ENCODE measurements at regions not wholly inside any gene's neighbourhood (a gene's known extent, or its start where the extent isn't known, plus 50 kb on each side); places are given as distances from the start of the nearest gene placed in this dataset.

DNA sequence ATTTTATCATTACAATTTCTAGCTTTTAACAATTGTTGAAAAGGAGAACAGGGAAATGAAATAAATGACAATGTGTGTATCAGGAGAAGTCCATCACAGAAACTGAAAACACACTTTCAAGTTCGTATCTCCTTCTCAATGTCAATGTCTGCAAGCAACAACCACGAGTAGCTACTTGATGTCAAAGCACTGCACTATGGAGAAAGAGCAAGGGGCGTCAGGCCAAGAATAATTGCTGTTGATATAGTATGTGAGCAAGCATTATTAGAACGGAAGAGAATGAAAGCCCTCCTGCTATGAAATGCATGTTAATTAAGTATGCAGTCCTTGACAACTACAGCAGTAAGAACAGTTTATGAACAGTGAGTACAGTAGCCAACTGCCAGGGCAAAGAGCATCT is 1250.1 kb downstream of the ZPLD1 start:
- Histone ChIP-seq H3K27ac (no peak overlapping the region), H3K9me3 (no peaks in the 10 kb centered on the region), H3K27me3 (replicated peaks; ENCODE audit: insufficient read depth) (no peaks in the 10 kb centered on the region), H3K4me3 (no peak overlapping the region), H3K4me1 (ENCODE audit: control insufficient read depth in 1 of 2, low read depth in 2 of 2) (no peaks in the 10 kb centered on the region), H3K36me3 (no peaks in the 10 kb centered on the region)
- TF ChIP-seq, protein P1, sequence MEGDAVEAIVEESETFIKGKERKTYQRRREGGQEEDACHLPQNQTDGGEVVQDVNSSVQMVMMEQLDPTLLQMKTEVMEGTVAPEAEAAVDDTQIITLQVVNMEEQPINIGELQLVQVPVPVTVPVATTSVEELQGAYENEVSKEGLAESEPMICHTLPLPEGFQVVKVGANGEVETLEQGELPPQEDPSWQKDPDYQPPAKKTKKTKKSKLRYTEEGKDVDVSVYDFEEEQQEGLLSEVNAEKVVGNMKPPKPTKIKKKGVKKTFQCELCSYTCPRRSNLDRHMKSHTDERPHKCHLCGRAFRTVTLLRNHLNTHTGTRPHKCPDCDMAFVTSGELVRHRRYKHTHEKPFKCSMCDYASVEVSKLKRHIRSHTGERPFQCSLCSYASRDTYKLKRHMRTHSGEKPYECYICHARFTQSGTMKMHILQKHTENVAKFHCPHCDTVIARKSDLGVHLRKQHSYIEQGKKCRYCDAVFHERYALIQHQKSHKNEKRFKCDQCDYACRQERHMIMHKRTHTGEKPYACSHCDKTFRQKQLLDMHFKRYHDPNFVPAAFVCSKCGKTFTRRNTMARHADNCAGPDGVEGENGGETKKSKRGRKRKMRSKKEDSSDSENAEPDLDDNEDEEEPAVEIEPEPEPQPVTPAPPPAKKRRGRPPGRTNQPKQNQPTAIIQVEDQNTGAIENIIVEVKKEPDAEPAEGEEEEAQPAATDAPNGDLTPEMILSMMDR (IDR thresholded peaks at IDR 0.05): no peak
- no peak for ATAC-seq (ENCODE audit: insufficient number of reproducible peaks, low FRiP score, low read depth)
- DNase-seq (ENCODE audit: low spot score): no peak

DNA sequence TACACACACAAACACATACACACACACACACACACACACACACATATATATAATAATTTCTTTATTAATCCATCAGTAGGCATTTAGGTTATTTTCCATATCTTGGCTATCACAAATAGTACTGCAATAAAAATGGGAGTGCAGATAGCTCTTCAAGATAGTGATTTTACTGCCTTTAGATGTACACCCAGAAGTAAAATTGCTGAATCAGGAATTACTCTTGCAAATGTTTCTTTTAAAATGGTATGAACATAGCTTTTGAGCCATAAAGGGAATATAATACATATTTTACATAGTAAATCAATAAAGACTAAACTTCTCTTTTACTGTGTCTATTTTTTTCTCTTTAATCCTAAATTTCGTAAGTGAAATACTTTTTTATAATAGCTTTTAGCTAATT is 1251.1 kb downstream of the ZPLD1 start:
- no peak overlapping the region for H3K27ac ChIP-seq

DNA sequence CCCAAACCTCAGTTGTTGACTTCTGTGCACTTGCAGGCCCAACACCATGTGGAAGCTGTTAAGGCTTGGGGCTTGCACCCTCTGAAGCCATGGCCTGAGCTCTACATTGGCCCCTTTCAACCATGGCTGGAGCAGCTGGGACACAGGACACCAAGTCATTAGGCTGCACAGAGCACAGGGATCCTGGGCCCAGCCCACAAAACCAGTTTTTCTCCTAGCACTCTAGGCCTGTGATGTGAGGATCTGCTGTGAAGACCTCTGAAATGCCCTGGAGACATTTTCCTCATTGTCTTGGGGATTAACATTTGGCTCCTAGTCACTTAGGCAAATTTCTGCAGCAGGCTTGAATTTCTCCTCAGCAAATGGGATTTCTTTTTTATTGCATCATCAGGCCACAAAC is 1255.7 kb downstream of the ZPLD1 start:
- ATAC-seq (ENCODE audit: insufficient number of reproducible peaks, low FRiP score, low read depth) (no peak), DNase-seq (ENCODE audit: low spot score) (no peak)
- Histone ChIP-seq H3K4me3 (no peak overlapping the region), H3K27ac (no peak overlapping the region), H3K4me1 (ENCODE audit: control insufficient read depth in 1 of 2, low read depth in 2 of 2) (no peaks in the 10 kb centered on the region), H3K27me3 (replicated peaks; ENCODE audit: insufficient read depth) (no peaks in the 10 kb centered on the region), H3K36me3 (no peaks in the 10 kb centered on the region), H3K9me3 (no peaks in the 10 kb centered on the region)
- TF ChIP-seq, protein P1 (IDR thresholded peaks at IDR 0.05): no peak

More for the DNA sequence above, 1251.1 kb downstream of the ZPLD1 start:
- Histone ChIP-seq H3K27me3 (replicated peaks; ENCODE audit: insufficient read depth) (no peaks in the 10 kb centered on the region), H3K36me3 (no peaks in the 10 kb centered on the region), H3K4me1 (ENCODE audit: control insufficient read depth in 1 of 2, low read depth in 2 of 2) (no peaks in the 10 kb centered on the region), H3K9me3 (no peaks in the 10 kb centered on the region), H3K4me3 (no peak overlapping the region)
- ATAC-seq (ENCODE audit: insufficient number of reproducible peaks, low FRiP score, low read depth) (no peak), DNase-seq (ENCODE audit: low spot score) (no peak)
- TF ChIP-seq, protein P1 (IDR thresholded peaks at IDR 0.05): no peak

DNA sequence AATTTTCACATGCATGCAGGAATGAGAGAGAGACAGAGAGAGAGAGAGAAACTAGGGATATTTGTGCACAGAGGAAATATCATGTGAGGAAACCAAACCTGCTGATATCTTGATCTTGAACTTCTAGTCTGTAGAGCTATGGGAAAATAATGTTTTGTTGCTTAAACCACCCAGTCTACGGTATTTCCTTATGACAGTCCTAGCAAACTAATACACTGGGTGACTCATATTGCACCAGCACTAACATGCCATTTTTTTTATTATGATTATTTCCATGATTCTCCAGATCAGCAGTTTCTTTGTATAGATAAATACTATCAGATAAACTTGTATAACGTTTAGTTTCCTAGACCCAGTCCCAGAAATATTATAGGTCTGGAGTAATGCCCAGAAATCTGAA is 1259.0 kb downstream of the ZPLD1 start:
- Histone ChIP-seq H3K27ac (no peak overlapping the region), H3K9me3 (no peaks in the 10 kb centered on the region), H3K36me3 (no peaks in the 10 kb centered on the region), H3K4me1 (ENCODE audit: control insufficient read depth in 1 of 2, low read depth in 2 of 2) (no peaks in the 10 kb centered on the region), H3K27me3 (replicated peaks; ENCODE audit: insufficient read depth) (no peaks in the 10 kb centered on the region), H3K4me3 (no peak overlapping the region)
- ATAC-seq (ENCODE audit: insufficient number of reproducible peaks, low FRiP score, low read depth): no peak
- TF ChIP-seq, protein P1 (IDR thresholded peaks at IDR 0.05): no peak
- DNase-seq (ENCODE audit: low spot score): no peak

DNA sequence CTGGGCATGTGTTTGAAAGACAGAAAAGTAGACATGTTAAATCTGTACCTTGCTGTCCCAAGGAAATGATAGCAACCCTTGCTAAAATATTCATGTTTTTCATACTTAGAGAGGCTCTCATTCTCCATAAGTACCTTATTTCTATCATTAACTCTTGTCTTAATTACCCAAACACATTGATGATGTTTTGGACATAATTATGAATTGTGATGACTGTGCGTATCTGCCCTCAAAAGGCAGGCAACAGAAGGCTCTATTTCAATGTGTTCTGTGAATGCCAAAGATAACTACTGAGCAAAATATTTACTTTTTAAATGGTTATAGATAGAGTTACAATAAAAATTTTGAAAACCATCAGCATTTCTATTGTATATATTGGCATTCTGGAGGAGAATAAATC is 1263.8 kb downstream of the ZPLD1 start:
- H3K27ac ChIP-seq: no peak overlapping the region
- no peaks in the 10 kb centered on the region for H3K4me1 ChIP-seq (ENCODE audit: control insufficient read depth in 1 of 2, low read depth in 2 of 2)
- ATAC-seq (ENCODE audit: insufficient number of reproducible peaks, low FRiP score, low read depth) (no peak), DNase-seq (ENCODE audit: low spot score) (no peak)
- H3K9me3 ChIP-seq: no peaks in the 10 kb centered on the region
- H3K4me3 ChIP-seq: no peak overlapping the region
- TF ChIP-seq, protein P1 (IDR thresholded peaks at IDR 0.05): no peak
- no peaks in the 10 kb centered on the region for H3K27me3 ChIP-seq (replicated peaks; ENCODE audit: insufficient read depth)
- H3K36me3 ChIP-seq: no peaks in the 10 kb centered on the region

Data from thoracic aorta (tissue), 2 donors.